Neural cell (in vitro differentiated cells): ENCODE measurements at regions not wholly inside any gene's neighbourhood (a gene's known extent, or its start where the extent isn't known, plus 50 kb on each side); places are given as distances from the start of the nearest gene placed in this dataset.

Source experiments
- H2AFZ ChIP-seq: fragments of 200-600, 300-800 bp; sonication (generic), shearing (Covaris generic); 2 replicates; pipeline ENCODE4 v1.6.0; 2014; ENCODE audit warnings: low read depth, mild to moderate bottlenecking, antibody characterized with exemption, low read length, moderate library complexity
- H3F3A ChIP-seq: fragments of 200-600 bp; shearing (Covaris generic); 2 replicates; pipeline ENCODE4 v1.6.1; 2016; ENCODE audit warnings: mild to moderate bottlenecking, moderate library complexity, mixed read lengths, antibody characterized with exemption, low read length; ENCODE audit not compliant: insufficient read depth, poor library complexity, severe bottlenecking
- H3K27ac ChIP-seq: fragments of 200-600, 300-800 bp; sonication (generic), shearing (Covaris generic); 2 replicates; pipeline ENCODE4 v1.5.1; 2014; ENCODE audit warnings: mild to moderate bottlenecking, low read length, moderate library complexity
- H3K27me3 ChIP-seq: fragments of 300-800, 200-600 bp; sonication (generic), shearing (Covaris generic); 2 replicates; pipeline ENCODE4 v1.6.0; 2014; ENCODE audit warnings: mild to moderate bottlenecking, low read depth, low read length, moderate library complexity; ENCODE audit not compliant: insufficient read depth
- H3K36me3 ChIP-seq: fragments of 300-800, 200-600 bp; sonication (generic), shearing (Covaris generic); 2 replicates; pipeline ENCODE4 v1.5.1; 2014; ENCODE audit warnings: mild to moderate bottlenecking, antibody characterized with exemption, low read length, moderate library complexity; ENCODE audit not compliant: insufficient read depth
- H3K4me2 ChIP-seq: fragments of 300-800, 200-600 bp; sonication (generic), shearing (Covaris generic); 2 replicates; pipeline ENCODE4 v1.6.0; 2014; ENCODE audit warnings: mild to moderate bottlenecking, low read length
- H3K4me3 ChIP-seq: fragments of 300-800, 200-600 bp; sonication (generic), shearing (Covaris generic); 2 replicates; pipeline ENCODE4 v1.5.1; 2014; ENCODE audit warnings: mild to moderate bottlenecking, low read length, moderate library complexity
- H3K79me2 ChIP-seq: fragments of 200-600 bp; shearing (Covaris generic); replicated peaks from 2 replicates; pipeline ENCODE4 v1.6.0; 2014; ENCODE audit warnings: mild to moderate bottlenecking, low read length, moderate library complexity; ENCODE audit not compliant: insufficient read depth
- H3K9ac ChIP-seq: fragments of 300-800, 200-600 bp; sonication (generic), shearing (Covaris generic); 2 replicates; pipeline ENCODE4 v1.6.1; 2016; ENCODE audit warnings: mild to moderate bottlenecking, low read length, mixed read lengths
- H3K9me2 ChIP-seq: fragments of 200-600 bp; shearing (Covaris generic); 2 replicates; pipeline ENCODE4 v1.6.1; 2016; ENCODE audit warnings: mild to moderate bottlenecking, low read length, mixed read lengths; ENCODE audit not compliant: insufficient read depth
- H3K9me3 ChIP-seq: fragments of 200-600, 300-800 bp; sonication (generic), shearing (Covaris generic); 2 replicates; pipeline ENCODE4 v1.6.1; 2016; ENCODE audit warnings: mild to moderate bottlenecking, mixed run types, low read length, moderate library complexity, mixed read lengths
- H4K20me1 ChIP-seq: fragments of 200-600 bp; shearing (Covaris generic); 2 replicates; pipeline ENCODE4 v1.6.1; 2016; ENCODE audit warnings: mild to moderate bottlenecking, mixed run types; ENCODE audit not compliant: insufficient read depth
- CTCF ChIP-seq: fragments of 450-650 bp; IDR thresholded peaks from 2 replicates; pipeline ENCODE4 v1.5.1; 2014; ENCODE audit warnings: antibody characterized with exemption, mild to moderate bottlenecking, moderate library complexity; ENCODE audit not compliant: poor library complexity, severe bottlenecking
- EP300 ChIP-seq: fragments of 450-650 bp; conservative IDR thresholded peaks from 2 replicates; pipeline ENCODE4 v1.6.1; 2014; ENCODE audit warnings: antibody characterized with exemption, mild to moderate bottlenecking, moderate library complexity; ENCODE audit not compliant: poor library complexity, severe bottlenecking
- EZH2 ChIP-seq: fragments of 200-600, 300-800 bp; shearing (Covaris generic), sonication (generic); IDR thresholded peaks from 2 replicates; pipeline ENCODE4 v1.6.1; 2014; ENCODE audit warnings: antibody characterized with exemption, low read length, borderline replicate concordance, mild to moderate bottlenecking; ENCODE audit not compliant: insufficient read depth, poor library complexity, severe bottlenecking
- MXI1 ChIP-seq: fragments of 450-650 bp; conservative IDR thresholded peaks from 2 replicates; pipeline ENCODE4 v1.6.1; 2014; ENCODE audit warnings: antibody characterized with exemption, mild to moderate bottlenecking; ENCODE audit not compliant: poor library complexity, severe bottlenecking
- POLR2AphosphoS5 ChIP-seq: IDR thresholded peaks from 2 replicates; pipeline ENCODE4 v1.6.1; 2012
- RAD21 ChIP-seq: fragments of 450-650 bp; conservative IDR thresholded peaks from 2 replicates; pipeline ENCODE4 v1.6.1; 2014; ENCODE audit warnings: antibody characterized with exemption, mild to moderate bottlenecking, moderate library complexity
- REST ChIP-seq: IDR thresholded peaks from 2 replicates; pipeline ENCODE4 v1.6.1; 2012; ENCODE audit warnings: borderline replicate concordance
- SMC3 ChIP-seq: fragments of 450-650 bp; conservative IDR thresholded peaks from 2 replicates; pipeline ENCODE4 v1.6.1; 2014; ENCODE audit warnings: antibody characterized with exemption, mild to moderate bottlenecking, moderate library complexity; ENCODE audit not compliant: poor library complexity
- TAF1 ChIP-seq: IDR thresholded peaks from 2 replicates; pipeline ENCODE4 v1.6.1; 2012; ENCODE audit warnings: low read depth

- Histone ChIP-seq H3K4me3 (no peak overlapping the region), H4K20me1 (no peaks in the 10 kb centered on the region), H3K27ac (no peak overlapping the region), H3K9ac (no peak overlapping the region), H3K9me2 (no peaks in the 10 kb centered on the region), H3K9me3 (no peaks in the 10 kb centered on the region), H3F3A (no peaks in the 10 kb centered on the region), H3K4me2 (no peak overlapping the region), H2AFZ (no peak overlapping the region), H3K36me3 (no peaks in the 10 kb centered on the region), H3K79me2 (no peaks in the 10 kb centered on the region), H3K27me3 (no peaks in the 10 kb centered on the region)
- TF ChIP-seq SMC3 (no peak), MXI1 (no peak), POLR2AphosphoS5 (no peak), EP300 (no peak), TAF1 (no peak), RAD21 (no peak), EZH2 (no peak), REST (no peak), CTCF (no peak)
Observed at GRCh38 chr4:60039908-60040307, 1160.2 kb upstream of the ADGRL3 start.

GRCh38 chr4:60042231-60042652, 1157.9 kb upstream of the ADGRL3 start:
- Histone ChIP-seq H3K9me3 (no peaks in the 10 kb centered on the region), H3K9ac (no peak overlapping the region), H3K79me2 (no peaks in the 10 kb centered on the region), H3K4me2 (no peak overlapping the region), H3K27ac (no peak overlapping the region), H3K36me3 (no peaks in the 10 kb centered on the region), H3K27me3 (no peaks in the 10 kb centered on the region), H3F3A (no peaks in the 10 kb centered on the region), H3K9me2 (no peaks in the 10 kb centered on the region), H2AFZ (no peak overlapping the region), H4K20me1 (no peaks in the 10 kb centered on the region), H3K4me3 (no peak overlapping the region)
- no peak for TF ChIP-seq SMC3
- no peak for TF ChIP-seq TAF1
- no peak for TF ChIP-seq REST
- no peak for TF ChIP-seq EZH2
- TF ChIP-seq CTCF, result no peak
- no peak for TF ChIP-seq POLR2AphosphoS5
- no peak for TF ChIP-seq EP300
- TF ChIP-seq MXI1, result no peak
- no peak for TF ChIP-seq RAD21
